K562 (cell line): ENCODE measurements at regions not wholly inside any gene's neighbourhood (a gene's known extent, or its start where the extent isn't known, plus 50 kb on each side); places are given as distances from the start of the nearest gene placed in this dataset.

Experiments
- ATAC-seq: fragments of 200-7000 bp; cut with Tn5 transposase; 3 replicates; pipeline ENCODE4 v1.9.1; 2020; ENCODE audit warnings: moderate library complexity
- BruUV-seq: library from RNA; stranded (reverse); fragments of 400-500 nt; replicated peaks from 2 replicates; lab custom pipeline; 2021; lab: Mats Ljungman, UMichigan
- CTCF ChIA-PET: fragments of 300-600 bp; formaldehyde crosslinking; extraction: SDS; loops from one replicate; lab custom pipeline; 2021; ENCODE audit warnings: low intra/inter-chr PET ratio; lab: Yijun Ruan, JAX
- POLR2A ChIA-PET: fragments of 300-600, 350-650 bp; sonication (Branson Sonifier 250); formaldehyde crosslinking; extraction: SDS; loops from one replicate; lab custom pipeline; 2021; ENCODE audit warnings: antibody characterized with exemption, inconsistent platforms; lab: Yijun Ruan, JAX
- DNase-seq, 4 experiments: peaks; one replicate each; pipeline versions ENCODE4 v3.0.0 to v3.0.0-alpha.2; 2011 to 2018; ENCODE audit warnings: low spot score in 3 of 4, mixed read lengths in 3 of 4; ENCODE audit errors: extremely low read depth in 1 of 4
- FAIRE-seq: peaks from 2 replicates; lab custom pipeline; 2011; peaks lifted over from hg19 to GRCh38; lab: Jason Lieb, UNC
- H2AFZ ChIP-seq: 2 replicates; pipeline ENCODE4 v1.6.0; 2011; ENCODE audit warnings: low read depth, low read length, control low read depth, inconsistent platforms
- H3K27ac ChIP-seq: fragments of 200-600 bp; 3 replicates; pipeline ENCODE4 v1.8.0; 2011; ENCODE audit warnings: low read depth, mild to moderate bottlenecking, control low read depth, inconsistent platforms, low read length, moderate library complexity, mixed read lengths; ENCODE audit errors: extremely low read depth
- H3K27me3 ChIP-seq, 2 experiments: fragments of 300-600 bp in 1 of 2; 2 replicates in 1 of 2; 3 replicates in 1 of 2; pipeline versions ENCODE4 v1.6.0 to v1.8.0; 2011; ENCODE audit warnings: inconsistent platforms in 2 of 2, low read length in 2 of 2, mild to moderate bottlenecking in 1 of 2, mixed read lengths in 1 of 2, moderate library complexity in 1 of 2; ENCODE audit not compliant: control insufficient read depth in 2 of 2, insufficient read depth in 2 of 2
- H3K36me3 ChIP-seq: fragments of 300-600 bp; 3 replicates; pipeline ENCODE4 v1.8.0; 2011; ENCODE audit warnings: mild to moderate bottlenecking, low read length, inconsistent platforms; ENCODE audit not compliant: control insufficient read depth, insufficient read depth
- H3K4me1 ChIP-seq, 2 experiments: fragments of 200-600 bp in 1 of 2; replicated peaks in 1 of 2; 2 replicates in 1 of 2; 3 replicates in 1 of 2; pipeline versions ENCODE4 v1.5.1 to v1.8.0; 2011; ENCODE audit warnings: inconsistent platforms in 2 of 2, low read length in 2 of 2, mild to moderate bottlenecking in 1 of 2, mixed read lengths in 1 of 2, moderate library complexity in 1 of 2; ENCODE audit not compliant: control insufficient read depth in 2 of 2, insufficient read depth in 2 of 2
- H3K4me2 ChIP-seq: 2 replicates; pipeline ENCODE4 v1.6.1; 2011; ENCODE audit warnings: low read length, control low read depth, inconsistent platforms, mixed read lengths; ENCODE audit not compliant: insufficient read depth
- H3K4me3 ChIP-seq: fragments of 200-600 bp; sonication (generic), shearing (Covaris generic); 2 replicates; pipeline ENCODE4 v1.5.1; 2016; ENCODE audit warnings: control low read depth, inconsistent platforms
- H3K79me2 ChIP-seq: fragments of 200-600 bp; 3 replicates; pipeline ENCODE4 v1.8.0; 2011; ENCODE audit warnings: low read length, inconsistent platforms; ENCODE audit not compliant: control insufficient read depth, insufficient read depth
- H3K9ac ChIP-seq, 2 experiments: 2 replicates each; pipeline versions ENCODE4 v1.6.0 to v1.6.1; 2011; ENCODE audit warnings: low read depth in 2 of 2, low read length in 2 of 2, control low read depth in 1 of 2, inconsistent platforms in 1 of 2, mild to moderate bottlenecking in 1 of 2, mixed read lengths in 1 of 2; ENCODE audit not compliant: insufficient read depth in 1 of 2
- H3K9me1 ChIP-seq: one replicate; pipeline ENCODE4 v1.6.0; 2011; ENCODE audit warnings: inconsistent platforms, mild to moderate bottlenecking, low read length, moderate library complexity; ENCODE audit not compliant: control insufficient read depth, insufficient read depth
- H3K9me3 ChIP-seq: replicated peaks from 2 replicates; pipeline ENCODE4 v1.5.1; 2011; ENCODE audit warnings: low read depth, low read length, inconsistent platforms; ENCODE audit not compliant: control insufficient read depth, insufficient read depth
- H4K20me1 ChIP-seq: replicated peaks from 2 replicates; pipeline ENCODE4 v1.6.1; 2011; ENCODE audit warnings: low read length, inconsistent platforms, mixed read lengths; ENCODE audit not compliant: control insufficient read depth, insufficient read depth
- ARID1B ChIP-seq: fragments of 450-650 bp; IDR thresholded peaks from 2 replicates; pipeline ENCODE4 v1.6.1; 2016; ENCODE audit warnings: antibody characterized with exemption, mild to moderate bottlenecking, inconsistent platforms
- CEBPG ChIP-seq, 3 experiments: fragments of 200-800 bp in 1 of 3; sonication (Bioruptor generic) in 1 of 3; sonication (generic) in 1 of 3; formaldehyde crosslinking in 1 of 3; IDR thresholded peaks in 2 of 3; conservative IDR thresholded peaks in 1 of 3; 2 replicates each; pipeline versions ENCODE4 v1.6.1 to v1.8.0; 2016 to 2022; ENCODE audit warnings: missing compliant biosample characterization in 2 of 3, missing genetic modification characterization in 2 of 3, mild to moderate bottlenecking in 1 of 3, missing genetic modification reagents in 1 of 3
- ETV6 ChIP-seq, 3 experiments: fragments of 150-350 bp in 1 of 3; sonication (generic) in 1 of 3; formaldehyde crosslinking in 1 of 3; IDR thresholded peaks; 2 replicates each; pipeline versions ENCODE4 v1.6.1 to v1.8.0; 2014 to 2022; ENCODE audit warnings: borderline replicate concordance in 2 of 3, low read depth in 2 of 3, antibody characterized with exemption in 1 of 3, low read length in 1 of 3, mild to moderate bottlenecking in 1 of 3, missing genetic modification reagents in 1 of 3
- GTF3C2 ChIP-seq: IDR thresholded peaks from 3 replicates; pipeline ENCODE4 v1.6.1; 2011; ENCODE audit warnings: borderline replicate concordance, mild to moderate bottlenecking, moderate library complexity; ENCODE audit not compliant: insufficient read length; ENCODE audit errors: extremely low read depth
- HINFP ChIP-seq: fragments of 450-650 bp; conservative IDR thresholded peaks from 2 replicates; pipeline ENCODE4 v1.6.1; 2016; ENCODE audit warnings: missing genetic modification characterization, low read depth, mild to moderate bottlenecking, control low read depth, missing compliant biosample characterization
- LCOR ChIP-seq: sonication (generic); formaldehyde crosslinking; IDR thresholded peaks from 2 replicates; pipeline ENCODE4 v1.8.0; 2022; ENCODE audit warnings: mild to moderate bottlenecking, missing genetic modification reagents
- RBM17 ChIP-seq: fragments of 200-400 bp; formaldehyde crosslinking; IDR thresholded peaks from 2 replicates; pipeline ENCODE4 v1.6.1; 2017; ENCODE audit warnings: low read depth, mild to moderate bottlenecking, low read length, borderline replicate concordance
- SLC30A9 ChIP-seq: fragments of 250-450 bp; sonication (Bioruptor Pico); IDR thresholded peaks from 2 replicates; pipeline ENCODE4 v1.8.0; 2022; ENCODE audit warnings: mild to moderate bottlenecking, moderate library complexity
- SMARCC2 ChIP-seq: fragments of 450-650 bp; IDR thresholded peaks from 2 replicates; pipeline ENCODE4 v1.6.1; 2017; ENCODE audit warnings: antibody characterized with exemption, moderate library complexity, mild to moderate bottlenecking, low read depth
- TEAD4 ChIP-seq, 2 experiments: sonication (generic) in 1 of 2; formaldehyde crosslinking in 1 of 2; IDR thresholded peaks; 2 replicates each; pipeline versions ENCODE4 v1.6.1 to v1.8.0; 2012 to 2022; ENCODE audit warnings: borderline replicate concordance in 1 of 2, inconsistent platforms in 1 of 2, low read length in 1 of 2, mild to moderate bottlenecking in 1 of 2, missing genetic modification reagents in 1 of 2
- U2AF2 ChIP-seq: fragments of 200-400 bp; formaldehyde crosslinking; optimal IDR thresholded peaks from 2 replicates; pipeline ENCODE3; 2017; ENCODE audit warnings: low read depth, mild to moderate bottlenecking, low read length
- ZFX ChIP-seq: sonication (generic); formaldehyde crosslinking; IDR thresholded peaks from 2 replicates; pipeline ENCODE4 v1.8.0; 2022; ENCODE audit warnings: mild to moderate bottlenecking, missing genetic modification reagents, moderate library complexity
- WGBS: fragments of 100-300 bp; shearing (Covaris generic); methylation state at CpG from one replicate; pipeline ENCODE4 v1.1.6; 2016; ENCODE audit warnings: low coverage, mixed read lengths; ENCODE audit not compliant: insufficient coverage; ENCODE audit errors: missing lambda C conversion rate; 5-methylcytosine and 5-hydroxymethylcytosine counted together
- in situ Hi-C: fragments of 300-500 bp; cut with MboI; formaldehyde crosslinking; loops from 4 replicates; pipeline ENCODE4 v1.15.0; 2018; ENCODE audit warnings: inconsistent platforms, mixed read lengths
- intact Hi-C: fragments of 100-400 bp; cut with micrococcal nuclease; formaldehyde crosslinking; loops from 2 replicates; pipeline ENCODE4 v1.14.2; 2022
- TF ChIP-seq, protein P1 (sequence below): fragments of 250-450 bp; sonication (Bioruptor Pico); IDR thresholded peaks from 2 replicates; pipeline ENCODE4 v1.8.0; 2021; ENCODE audit warnings: borderline replicate concordance, mild to moderate bottlenecking, moderate library complexity; ENCODE audit not compliant: poor library complexity, severe bottlenecking

DNA sequence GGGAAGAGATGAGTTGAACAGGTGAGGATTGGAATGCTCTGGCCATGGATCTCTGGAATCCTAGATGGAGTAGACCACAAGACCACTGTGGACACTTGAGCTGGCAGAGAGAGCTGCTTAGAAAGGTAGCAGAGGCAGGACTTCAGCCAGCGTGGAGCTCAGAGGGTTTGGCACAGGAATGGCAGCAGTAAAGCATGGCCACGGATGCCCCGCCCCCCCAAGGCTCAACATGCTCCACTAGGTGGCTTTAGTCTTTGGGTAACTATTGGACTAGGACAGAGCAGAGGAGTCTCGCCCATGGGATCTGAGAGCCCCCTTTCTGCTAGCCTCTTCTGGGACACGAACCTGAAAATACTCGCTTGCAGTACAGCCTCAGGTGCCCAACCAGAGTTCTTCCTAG lies 150.1 kb upstream of the NEIL3 start:
- DNase-seq (peak in 1 of 4 experiments; percentile 16), ATAC-seq (peak; percentile 71), FAIRE-seq (no peak)
- Histone ChIP-seq H3K27ac (no peak overlapping the region), H3K9ac (no peak overlapping the region), H3K4me2 (no peak overlapping the region), H3K79me2 (no peaks in the 10 kb centered on the region), H4K20me1 (no peaks in the 10 kb centered on the region), H3K9me3 (no peaks in the 10 kb centered on the region), H2AFZ (peak overlapping the region; percentile 74; the same call in 1 of the 2 replicates), H3K27me3 (no peaks in the 10 kb centered on the region), H3K9me1 (no peaks in the 10 kb centered on the region), H3K4me1 (no peaks in the 10 kb centered on the region), H3K36me3 (no peaks in the 10 kb centered on the region), H3K4me3 (no peak overlapping the region)
- no TSS peak for BruUV-seq
- POLR2A ChIA-PET, result interaction anchor here (0.7 kb wide), 1 partner anchor 781 kb away, joined by 3 read pairs; no protein-coding TSS in a partner anchor
- 7% methylated on average over 5 of the region's 6 CpGs for WGBS
- in situ Hi-C loops, result no loop called here
- intact Hi-C loops, result no loop called here
- CTCF ChIA-PET, result no interaction called here
- TF ChIP-seq TEAD4 (IDR thresholded peaks at IDR 0.05; ENCODE audit: low read length), result no peak
- TF ChIP-seq TEAD4 (CRISPR knock-in tag; IDR thresholded peaks at IDR 0.05; ENCODE audit: borderline replicate concordance), result no peak
- no peak for TF ChIP-seq RBM17
- TF ChIP-seq SMARCC2, result no peak
- no peak for TF ChIP-seq ETV6 (IDR thresholded peaks at IDR 0.05; ENCODE audit: borderline replicate concordance in 1 of 2, low read depth in 2 of 2, low read length in 1 of 2)
- TF ChIP-seq ETV6 (CRISPR knock-in tag; IDR thresholded peaks at IDR 0.05; ENCODE audit: borderline replicate concordance), result no peak
- no peak for TF ChIP-seq ARID1B
- no peak for TF ChIP-seq SLC30A9 (CRISPR knock-in tag)
- TF ChIP-seq HINFP, result no peak
- no peak for TF ChIP-seq U2AF2
- TF ChIP-seq CEBPG (CRISPR knock-in tag; IDR thresholded peaks at IDR 0.05), result no peak
- TF ChIP-seq CEBPG (tag; conservative IDR thresholded peaks at IDR 0.05 in 1 of 2, IDR thresholded peaks at IDR 0.05 in 1 of 2), result no peak
- TF ChIP-seq ZFX, result no peak
- TF ChIP-seq LCOR (CRISPR knock-in tag), result no peak
- no peak for TF ChIP-seq GTF3C2
- TF ChIP-seq, protein P1, sequence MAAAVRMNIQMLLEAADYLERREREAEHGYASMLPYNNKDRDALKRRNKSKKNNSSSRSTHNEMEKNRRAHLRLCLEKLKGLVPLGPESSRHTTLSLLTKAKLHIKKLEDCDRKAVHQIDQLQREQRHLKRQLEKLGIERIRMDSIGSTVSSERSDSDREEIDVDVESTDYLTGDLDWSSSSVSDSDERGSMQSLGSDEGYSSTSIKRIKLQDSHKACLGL (CRISPR knock-in tag), result no peak
